GM21723 (cell line): ENCODE measurements at regions not wholly inside any gene's neighbourhood (a gene's known extent, or its start where the extent isn't known, plus 50 kb on each side); places are given as distances from the start of the nearest gene placed in this dataset.
"Not testable (repeated sequence)": the region's sequence is repeated elsewhere in the genome, so short reads cannot be mapped to it uniquely, and the experiment has no call there.

ENCODE experiments used
- ATAC-seq: cut with Tn5 transposase; IDR thresholded peaks from one replicate; pipeline ENCODE4 v1.9.1; 2021; ENCODE audit warnings: mild to moderate bottlenecking, moderate library complexity; ENCODE audit not compliant: unreplicated experiment

DNA sequence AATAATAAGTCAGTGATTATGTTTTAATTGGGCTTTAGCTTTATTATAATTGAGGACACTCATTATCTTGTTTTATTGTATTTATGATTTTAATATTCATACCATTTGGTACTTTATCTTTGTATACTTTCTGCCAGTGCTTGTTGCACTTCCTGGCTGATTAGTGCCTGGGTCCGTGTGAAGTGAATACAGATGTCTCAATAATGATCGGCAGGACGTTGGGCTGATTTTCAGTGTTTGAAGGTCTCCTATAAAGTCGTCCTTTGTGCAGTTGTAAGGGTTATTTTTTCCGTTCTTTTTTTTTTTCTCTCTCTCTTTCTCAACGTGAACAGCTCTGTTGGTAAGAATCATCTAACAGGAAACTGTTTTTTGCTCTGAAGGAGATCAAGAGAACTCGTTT lies 450.0 kb upstream of the POU3F2 start:
- no peak for ATAC-seq

GRCh38 chr6:98384801-98385200 lies 449.6 kb upstream of the POU3F2 start:
- ATAC-seq = no peak

DNA sequence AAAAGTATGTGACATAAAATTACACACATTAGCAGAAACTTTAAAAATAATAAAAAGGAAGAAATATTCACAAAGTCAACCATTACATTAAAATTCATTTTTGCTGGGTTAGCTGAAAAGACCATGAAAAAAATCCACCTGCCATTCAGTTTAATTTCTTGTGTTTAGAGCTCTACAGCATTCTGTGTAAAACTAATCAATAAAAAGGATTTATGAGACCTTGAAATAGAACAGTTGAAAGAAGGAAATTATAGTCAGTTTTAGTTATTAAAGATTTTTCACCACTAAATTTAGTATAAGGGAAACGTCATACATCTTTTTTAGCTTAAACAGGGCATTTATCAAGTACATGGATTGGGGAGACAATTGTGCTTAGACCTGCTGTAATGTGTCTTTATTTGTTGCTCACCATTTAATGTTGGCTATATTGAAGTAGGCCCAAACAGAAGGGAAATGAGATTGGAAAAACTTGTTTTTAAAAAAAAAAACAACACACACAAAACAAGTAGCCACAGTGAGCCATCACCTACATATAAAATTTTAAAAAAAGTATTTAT lies 438.7 kb upstream of the POU3F2 start:
- ATAC-seq = no peak

- no peak for ATAC-seq
Observed at GRCh38 chr6:98416027-98416426, 418.3 kb upstream of the POU3F2 start.

DNA sequence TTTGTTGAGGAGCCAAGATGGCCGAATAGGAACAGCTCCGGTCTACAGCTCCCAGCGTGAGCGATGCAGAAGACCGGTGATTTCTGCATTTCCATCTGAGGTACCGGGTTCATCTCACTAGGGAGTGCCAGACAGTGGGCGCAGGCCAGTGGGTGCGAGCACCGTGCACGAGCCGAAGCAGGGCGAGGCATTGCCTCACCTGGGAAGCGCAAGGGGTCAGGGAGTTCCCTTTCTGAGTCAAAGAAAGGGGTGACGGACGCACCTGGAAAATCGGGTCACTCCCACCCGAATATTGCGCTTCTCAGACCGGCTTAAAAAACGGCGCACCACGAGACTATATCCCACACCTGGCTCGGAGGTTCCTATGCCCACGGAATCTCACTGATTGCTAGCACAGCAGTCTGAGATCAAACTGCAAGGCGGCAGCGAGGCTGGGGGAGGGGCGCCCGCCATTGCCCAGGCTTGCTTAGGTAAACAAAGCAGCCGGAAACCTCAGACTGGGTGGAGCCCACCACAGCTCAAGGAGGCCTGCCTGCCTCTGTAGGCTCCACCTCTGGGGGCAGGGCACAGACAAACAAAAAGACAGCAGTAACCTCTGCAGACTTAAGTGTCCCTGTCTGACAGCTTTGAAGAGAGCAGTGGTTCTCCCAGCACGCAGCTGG lies 417.7 kb upstream of the POU3F2 start:
- ATAC-seq = not testable (repeated sequence)

GRCh38 chr6:98433325-98434056 lies 400.9 kb upstream of the POU3F2 start:
- ATAC-seq = peak; percentile 78

- ATAC-seq = no peak
Observed at GRCh38 chr6:98443633-98444032, 390.7 kb upstream of the POU3F2 start.

GRCh38 chr6:98452685-98453084 lies 381.7 kb upstream of the POU3F2 start:
- ATAC-seq = no peak

DNA sequence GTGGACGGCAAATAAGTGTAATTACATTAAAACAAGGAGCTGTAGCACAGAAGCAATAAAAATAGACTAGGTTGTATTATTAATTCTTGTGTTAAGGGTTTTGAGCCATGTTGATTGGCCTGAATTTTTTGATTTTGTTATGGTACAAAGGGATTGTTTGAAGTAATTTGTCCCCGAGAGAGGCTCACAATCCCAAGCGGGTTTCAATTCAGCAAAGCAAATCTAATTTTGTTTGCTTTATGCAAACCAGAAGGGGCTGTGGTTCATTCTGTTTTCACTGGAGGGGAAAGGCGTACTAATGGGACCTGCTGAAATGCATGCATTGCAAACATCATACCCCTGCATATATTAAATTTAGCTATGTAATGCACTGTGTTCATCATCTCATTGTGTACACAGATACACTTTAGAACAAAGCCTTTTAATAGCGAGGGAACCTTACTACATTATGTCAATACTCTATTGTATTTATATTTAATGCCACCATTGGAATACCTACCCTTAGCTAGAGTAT lies 379.5 kb upstream of the POU3F2 start:
- no peak for ATAC-seq

- ATAC-seq = no peak
Observed at GRCh38 chr6:98458708-98459107, 375.7 kb upstream of the POU3F2 start.

GRCh38 chr6:98463038-98464000 lies 371.1 kb upstream of the POU3F2 start:
- ATAC-seq = no peak

DNA sequence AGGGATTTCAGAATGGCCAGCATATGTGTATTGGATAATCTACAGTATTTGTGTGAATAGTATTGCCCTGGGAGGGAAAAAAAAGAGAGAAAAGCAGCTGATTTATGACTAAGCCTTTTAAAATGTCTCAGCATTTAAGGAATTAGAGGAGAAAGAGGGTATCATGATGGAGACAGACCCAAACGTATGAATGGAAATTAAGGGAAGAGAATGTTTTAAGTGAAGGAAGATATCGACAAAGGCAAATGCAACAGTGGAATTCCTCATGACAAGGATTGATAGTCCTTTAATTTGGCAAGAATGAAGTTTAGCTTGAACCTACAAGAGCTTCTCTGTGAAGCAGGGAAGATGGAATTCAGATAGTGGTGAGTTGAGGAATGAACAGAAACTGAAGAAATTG lies 367.3 kb upstream of the POU3F2 start:
- ATAC-seq = no peak

DNA sequence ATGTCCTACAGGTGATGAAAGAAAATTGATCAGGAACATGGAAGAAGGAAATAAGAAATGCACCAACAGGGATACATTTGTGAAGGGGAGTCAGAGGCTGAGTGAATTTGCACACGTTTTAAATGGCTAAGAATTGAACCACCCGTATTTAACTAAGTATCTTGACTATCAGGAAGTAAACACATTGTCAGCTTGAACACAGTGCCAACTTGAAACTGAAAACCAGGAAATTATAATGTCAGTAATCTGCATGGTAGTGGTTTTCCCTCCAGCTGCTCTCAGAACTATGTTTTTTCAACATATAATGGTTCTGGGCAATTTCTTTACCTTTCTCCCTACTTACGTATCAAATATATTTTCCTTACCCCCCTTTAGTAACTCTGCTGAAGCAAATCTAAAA lies 366.5 kb upstream of the POU3F2 start:
- ATAC-seq = no peak

- ATAC-seq = no peak
Observed at GRCh38 chr6:98469141-98469540, 365.2 kb upstream of the POU3F2 start.

- ATAC-seq = no peak
Observed at GRCh38 chr6:98470821-98471220, 363.6 kb upstream of the POU3F2 start.

DNA sequence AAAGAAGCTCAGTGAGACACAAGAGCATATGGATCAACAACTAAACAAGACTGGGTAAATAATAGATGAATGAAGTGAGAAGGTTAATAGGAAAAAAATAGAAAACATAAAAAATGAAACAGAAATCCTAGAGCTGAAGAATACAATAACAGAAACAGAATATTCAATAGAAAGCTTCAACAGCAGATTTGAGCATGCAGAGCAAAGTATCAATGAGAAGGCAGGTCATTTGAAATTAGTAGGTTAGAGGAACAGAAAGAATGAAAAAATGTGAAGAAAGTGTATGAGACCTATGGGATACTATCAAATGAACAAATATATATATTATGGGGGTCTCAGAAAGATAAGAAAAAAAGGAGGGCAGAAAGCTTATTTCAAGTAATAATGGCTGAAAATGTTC lies 362.9 kb upstream of the POU3F2 start:
- ATAC-seq = no peak

- ATAC-seq = no peak
Observed at GRCh38 chr6:98477231-98477630, 357.1 kb upstream of the POU3F2 start.

DNA sequence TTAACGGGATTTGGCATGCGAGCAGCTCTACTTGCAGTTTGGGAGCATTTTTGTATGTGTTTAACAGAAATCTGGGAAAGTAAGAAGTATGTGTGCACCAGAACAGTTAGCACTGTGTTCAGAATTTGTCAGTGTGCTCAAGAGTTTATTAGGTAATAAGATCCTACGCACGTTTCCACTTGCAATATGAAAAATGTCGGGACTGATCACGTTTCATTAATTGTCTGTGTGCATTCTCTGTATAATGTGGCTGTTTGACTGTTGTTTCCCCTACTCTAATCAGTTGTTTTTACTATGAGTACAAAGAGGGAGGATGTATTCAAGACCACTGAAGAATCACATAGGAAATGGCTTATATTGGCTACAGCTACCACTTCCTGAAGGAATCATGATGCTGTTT lies 349.7 kb upstream of the POU3F2 start:
- no peak for ATAC-seq

- ATAC-seq = no peak
Observed at GRCh38 chr6:98485593-98485992, 348.8 kb upstream of the POU3F2 start.

DNA sequence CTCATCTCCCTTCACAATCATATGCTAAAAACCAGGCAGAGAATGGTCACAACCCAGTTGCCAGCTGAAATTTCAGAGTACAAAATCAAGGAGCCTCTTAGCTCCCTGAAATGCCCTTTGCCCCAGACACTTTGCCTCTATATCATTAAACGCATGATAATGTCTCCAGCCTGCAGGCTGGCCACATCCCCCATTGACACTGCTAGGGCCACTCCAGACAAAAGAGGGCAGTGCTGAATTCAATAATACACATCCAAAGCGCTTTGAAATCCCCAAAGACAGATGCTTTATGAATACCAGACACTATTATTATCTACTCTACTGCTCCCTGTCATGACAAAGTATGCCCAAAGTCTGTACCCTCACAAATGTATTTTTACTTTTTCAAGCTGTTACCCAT lies 348.3 kb upstream of the POU3F2 start:
- no peak for ATAC-seq

DNA sequence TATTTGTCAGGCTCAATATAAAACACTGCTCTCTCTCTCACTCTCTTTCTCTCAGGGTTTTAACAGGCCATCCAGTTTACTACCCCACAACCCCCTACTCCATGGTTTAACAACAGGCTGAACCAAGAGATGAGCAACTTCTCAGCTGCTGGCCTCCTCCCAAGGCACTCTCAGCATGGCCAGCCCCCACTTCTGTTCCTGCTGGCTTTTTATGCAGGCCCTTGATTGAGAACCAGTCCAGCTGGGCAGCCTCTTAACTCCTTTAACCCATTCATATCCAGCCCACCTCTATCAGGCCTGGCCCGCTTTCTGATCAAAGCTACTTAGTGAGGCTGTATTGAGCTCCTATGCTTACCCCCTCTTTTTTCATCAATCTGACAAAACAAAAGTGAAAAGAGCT lies 346.8 kb upstream of the POU3F2 start:
- ATAC-seq = no peak
